NCI-H1417 (cell line): ENCODE measurements at regions not wholly inside any gene's neighbourhood (a gene's known extent, or its start where the extent isn't known, plus 50 kb on each side); places are given as distances from the start of the nearest gene placed in this dataset.

ENCODE experiments used
- DNase-seq, 3 experiments: peaks; one replicate each; lab custom pipeline; 2025; lab: John Stamatoyannopoulos, UW

GRCh38 chr2:128578406-128579390 is 260.0 kb upstream of the HS6ST1 start:
- DNase-seq: no peak

- DNase-seq: no peak
These were observed 261.2 kb upstream of the HS6ST1 start for GRCh38 chr2:128579825-128580224.

- DNase-seq: no peak
These were observed 262.6 kb upstream of the HS6ST1 start for GRCh38 chr2:128580988-128581848.

- DNase-seq: no peak
These were observed 263.2 kb upstream of the HS6ST1 start for GRCh38 chr2:128581849-128582244.

- DNase-seq: no peak
These were observed 265.7 kb upstream of the HS6ST1 start for GRCh38 chr2:128584296-128584890.

GRCh38 chr2:128585706-128586105 is 267.0 kb upstream of the HS6ST1 start:
- DNase-seq: no peak

GRCh38 chr2:128589681-128590080 is 271.0 kb upstream of the HS6ST1 start:
- DNase-seq: no peak

- no peak for DNase-seq
These were observed 271.8 kb upstream of the HS6ST1 start for GRCh38 chr2:128590309-128591021.

- DNase-seq: no peak
These were observed 272.6 kb upstream of the HS6ST1 start for GRCh38 chr2:128591022-128591860.

- DNase-seq: no peak
These were observed 273.5 kb upstream of the HS6ST1 start for GRCh38 chr2:128591861-128592822.

- no peak for DNase-seq
These were observed 274.8 kb upstream of the HS6ST1 start for GRCh38 chr2:128593518-128593878.

- DNase-seq: no peak
These were observed 275.4 kb upstream of the HS6ST1 start for GRCh38 chr2:128593879-128594650.

- DNase-seq: no peak
These were observed 275.9 kb upstream of the HS6ST1 start for GRCh38 chr2:128594651-128594910.

- peak; percentile 6 to 78 (median 57) for DNase-seq
These were observed 276.4 kb upstream of the HS6ST1 start for GRCh38 chr2:128594953-128595677.

- no peak for DNase-seq
These were observed 277.2 kb upstream of the HS6ST1 start for GRCh38 chr2:128595763-128596395.

GRCh38 chr2:128596396-128597120 is 277.9 kb upstream of the HS6ST1 start:
- no peak for DNase-seq

- DNase-seq: no peak
These were observed 278.6 kb upstream of the HS6ST1 start for GRCh38 chr2:128597121-128597762.
